IMR-90 (cell line): ENCODE measurements at regions not wholly inside any gene's neighbourhood (a gene's known extent, or its start where the extent isn't known, plus 50 kb on each side); places are given as distances from the start of the nearest gene placed in this dataset.

Experiments used
- CEBPB ChIP-seq: IDR thresholded peaks from 2 replicates; pipeline ENCODE4 v1.6.1; 2012; ENCODE audit warnings: low read depth, low read length, improper control_type of control experiment
- FOS ChIP-seq: fragments of 150-350 bp; IDR thresholded peaks from 2 replicates; pipeline ENCODE4 v1.6.1; 2016; ENCODE audit warnings: low read depth, low read length
- MAFK ChIP-seq: IDR thresholded peaks from 2 replicates; pipeline ENCODE4 v1.6.1; 2012; ENCODE audit warnings: low read depth, low read length, improper control_type of control experiment
- MAZ ChIP-seq: IDR thresholded peaks from 2 replicates; pipeline ENCODE4 v1.6.1; 2012; ENCODE audit warnings: low read depth, mild to moderate bottlenecking, low read length, improper control_type of control experiment, moderate library complexity, borderline replicate concordance
- NFE2L2 ChIP-seq: fragments of 150-350 bp; IDR thresholded peaks from 2 replicates; pipeline ENCODE4 v1.6.1; 2016; ENCODE audit warnings: low read depth, mild to moderate bottlenecking, low read length
- POLR2A ChIP-seq: IDR thresholded peaks from 2 replicates; pipeline ENCODE4 v1.6.1; 2012; ENCODE audit warnings: mild to moderate bottlenecking, low read depth, low read length
- RAD21 ChIP-seq: IDR thresholded peaks from 2 replicates; pipeline ENCODE4 v1.6.1; 2012; ENCODE audit warnings: low read length, improper control_type of control experiment
- TF ChIP-seq, protein P1 (sequence below): conservative IDR thresholded peaks from 2 replicates; pipeline ENCODE4 v1.5.1; 2012; ENCODE audit warnings: mild to moderate bottlenecking, low read depth, low read length, improper control_type of control experiment
- TF ChIP-seq, protein P2 (sequence below): fragments of 150-350 bp; IDR thresholded peaks from 2 replicates; pipeline ENCODE4 v1.6.1; 2017; ENCODE audit warnings: mild to moderate bottlenecking, antibody characterized with exemption, low read length, low read depth

DNA sequence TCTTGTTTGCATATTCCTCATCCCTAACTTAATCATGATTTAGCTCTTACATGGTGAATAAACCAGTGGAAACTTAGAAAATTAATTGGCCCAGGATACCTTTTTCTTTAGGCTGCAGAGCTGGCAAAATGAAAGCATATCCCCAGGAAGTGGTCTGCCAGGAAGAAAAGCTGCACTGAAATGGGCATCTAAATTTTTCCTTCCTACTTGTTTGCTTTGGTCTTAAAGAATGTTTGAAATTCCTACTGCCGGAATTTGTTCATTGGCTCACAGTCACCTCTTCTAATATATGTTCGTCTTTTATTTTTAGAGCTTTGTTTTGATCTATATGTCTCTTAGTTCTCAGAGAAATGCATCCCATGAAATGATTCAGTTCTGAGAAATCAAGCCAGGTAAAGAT lies 113.2 kb upstream of the ELL2 start:
- TF ChIP-seq, protein P1, sequence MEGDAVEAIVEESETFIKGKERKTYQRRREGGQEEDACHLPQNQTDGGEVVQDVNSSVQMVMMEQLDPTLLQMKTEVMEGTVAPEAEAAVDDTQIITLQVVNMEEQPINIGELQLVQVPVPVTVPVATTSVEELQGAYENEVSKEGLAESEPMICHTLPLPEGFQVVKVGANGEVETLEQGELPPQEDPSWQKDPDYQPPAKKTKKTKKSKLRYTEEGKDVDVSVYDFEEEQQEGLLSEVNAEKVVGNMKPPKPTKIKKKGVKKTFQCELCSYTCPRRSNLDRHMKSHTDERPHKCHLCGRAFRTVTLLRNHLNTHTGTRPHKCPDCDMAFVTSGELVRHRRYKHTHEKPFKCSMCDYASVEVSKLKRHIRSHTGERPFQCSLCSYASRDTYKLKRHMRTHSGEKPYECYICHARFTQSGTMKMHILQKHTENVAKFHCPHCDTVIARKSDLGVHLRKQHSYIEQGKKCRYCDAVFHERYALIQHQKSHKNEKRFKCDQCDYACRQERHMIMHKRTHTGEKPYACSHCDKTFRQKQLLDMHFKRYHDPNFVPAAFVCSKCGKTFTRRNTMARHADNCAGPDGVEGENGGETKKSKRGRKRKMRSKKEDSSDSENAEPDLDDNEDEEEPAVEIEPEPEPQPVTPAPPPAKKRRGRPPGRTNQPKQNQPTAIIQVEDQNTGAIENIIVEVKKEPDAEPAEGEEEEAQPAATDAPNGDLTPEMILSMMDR, result no peak
- TF ChIP-seq, protein P2, sequence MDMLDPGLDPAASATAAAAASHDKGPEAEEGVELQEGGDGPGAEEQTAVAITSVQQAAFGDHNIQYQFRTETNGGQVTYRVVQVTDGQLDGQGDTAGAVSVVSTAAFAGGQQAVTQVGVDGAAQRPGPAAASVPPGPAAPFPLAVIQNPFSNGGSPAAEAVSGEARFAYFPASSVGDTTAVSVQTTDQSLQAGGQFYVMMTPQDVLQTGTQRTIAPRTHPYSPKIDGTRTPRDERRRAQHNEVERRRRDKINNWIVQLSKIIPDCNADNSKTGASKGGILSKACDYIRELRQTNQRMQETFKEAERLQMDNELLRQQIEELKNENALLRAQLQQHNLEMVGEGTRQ, result no peak
- TF ChIP-seq CEBPB (no peak), MAZ (no peak), POLR2A (no peak), NFE2L2 (no peak), MAFK (no peak), FOS (no peak), RAD21 (no peak)
